Mucosa of rectum (tissue), 2 donors: ENCODE measurements at regions not wholly inside any gene's neighbourhood (a gene's known extent, or its start where the extent isn't known, plus 50 kb on each side); places are given as distances from the start of the nearest gene placed in this dataset.
"Not testable (repeated sequence)": the region's sequence is repeated elsewhere in the genome, so short reads cannot be mapped to it uniquely, and the experiment has no call there.

Experiments
- H3K27ac ChIP-seq, 2 donors: one replicate each; pipeline ENCODE4 v1.7.0; 2013; ENCODE audit warnings: inconsistent platforms in 2 of 2, low read depth in 2 of 2, low read length in 2 of 2
- H3K27me3 ChIP-seq, 2 donors: one replicate each; pipeline ENCODE4 v1.7.0; 2013; ENCODE audit warnings: low read length in 2 of 2; ENCODE audit not compliant: control insufficient read depth in 2 of 2, insufficient read depth in 2 of 2
- H3K36me3 ChIP-seq, 2 donors: one replicate each; pipeline ENCODE4 v1.7.0; 2013; ENCODE audit warnings: low read length in 2 of 2; ENCODE audit not compliant: control insufficient read depth in 2 of 2, insufficient read depth in 2 of 2
- H3K4me1 ChIP-seq, 2 donors: one replicate each; pipeline ENCODE4 v1.7.0; 2013; ENCODE audit warnings: low read length in 2 of 2, mild to moderate bottlenecking in 1 of 2; ENCODE audit not compliant: control insufficient read depth in 2 of 2, insufficient read depth in 2 of 2
- H3K4me3 ChIP-seq, 2 donors: one replicate each; pipeline ENCODE4 v1.7.0; 2013; ENCODE audit warnings: low read length in 2 of 2
- H3K9ac ChIP-seq, 2 donors: one replicate each; pipeline ENCODE4 v1.7.0; 2013; ENCODE audit warnings: low read length in 2 of 2, low read depth in 1 of 2, mild to moderate bottlenecking in 1 of 2
- H3K9me3 ChIP-seq, 2 donors: one replicate each; pipeline ENCODE4 v1.7.0; 2013; ENCODE audit warnings: low read length in 2 of 2; ENCODE audit not compliant: control insufficient read depth in 2 of 2
- donor health status: healthy.
- donor health status: Normal muscosa, but diverticular disease.

DNA sequence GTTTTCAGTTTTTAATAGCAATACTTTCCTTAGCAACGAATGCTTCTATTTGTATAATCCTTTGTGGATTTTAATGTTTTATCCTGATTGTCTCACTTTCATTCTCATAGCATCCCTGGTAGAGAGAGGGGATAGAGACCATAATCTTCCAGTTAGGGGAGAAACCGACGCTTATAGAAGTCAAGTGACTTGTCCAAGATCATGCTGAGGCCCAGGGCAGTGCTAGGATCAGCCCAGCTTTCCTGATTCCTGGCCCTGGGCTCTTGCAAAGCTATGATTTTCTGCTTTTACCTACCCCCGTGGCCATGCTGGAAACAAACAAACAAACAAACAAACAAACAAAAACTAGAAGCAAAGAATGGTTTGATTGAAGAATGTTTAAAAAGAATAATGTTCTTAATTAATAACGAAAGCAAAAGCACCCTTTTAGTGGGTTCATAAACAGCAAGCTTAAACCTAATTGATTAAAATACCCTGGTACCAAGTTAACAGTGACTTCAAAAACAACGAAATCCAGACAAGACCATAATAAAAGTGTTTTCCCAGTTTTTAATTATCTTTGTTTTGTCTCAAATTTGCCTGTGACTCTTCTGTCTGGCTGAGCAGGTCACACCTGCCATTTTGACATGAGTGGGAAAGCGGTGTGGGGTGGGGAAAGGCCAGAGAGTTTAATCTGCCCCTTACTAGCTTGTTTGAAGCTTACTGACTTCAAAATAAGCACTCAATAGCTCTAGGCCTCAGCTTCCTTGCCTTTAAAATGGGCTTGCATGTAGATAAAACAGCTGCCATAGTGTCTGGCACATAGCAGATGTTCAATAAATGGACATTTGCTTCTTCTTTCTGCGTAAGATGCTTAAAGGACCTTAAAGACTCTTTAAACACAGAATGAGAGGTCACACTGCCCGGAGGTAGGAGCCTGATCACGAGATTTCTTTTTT lies 116.6 kb upstream of the MYCN start:
- H3K4me1 ChIP-seq, result no peaks in the 10 kb centered on the region
- no peaks in the 10 kb centered on the region for H3K27me3 ChIP-seq
- no peaks in the 10 kb centered on the region for H3K36me3 ChIP-seq
- no peaks in the 10 kb centered on the region for H3K9me3 ChIP-seq
- H3K27ac ChIP-seq, result no peak overlapping the region
- H3K4me3 ChIP-seq, result no peak overlapping the region
- no peak overlapping the region for H3K9ac ChIP-seq

- not testable (repeated sequence) for H3K36me3 ChIP-seq, H3K4me3 ChIP-seq, H3K27ac ChIP-seq
Measured at GRCh38 chr2:15824467-15824866, 115.9 kb upstream of the MYCN start.

GRCh38 chr2:15825276-15825980 lies 114.9 kb upstream of the MYCN start:
- Histone ChIP-seq H3K9me3 (no peaks in the 10 kb centered on the region), H3K27me3 (no peaks in the 10 kb centered on the region), H3K4me3 (no peak overlapping the region), H3K9ac (no peak overlapping the region), H3K4me1 (no peaks in the 10 kb centered on the region), H3K27ac (no peak overlapping the region), H3K36me3 (no peaks in the 10 kb centered on the region)

More at GRCh38 chr2:15824467-15824866, 115.9 kb upstream of the MYCN start:
- H3K9me3 ChIP-seq, H3K9ac ChIP-seq, H3K27me3 ChIP-seq, H3K4me1 ChIP-seq: not testable (repeated sequence)

DNA sequence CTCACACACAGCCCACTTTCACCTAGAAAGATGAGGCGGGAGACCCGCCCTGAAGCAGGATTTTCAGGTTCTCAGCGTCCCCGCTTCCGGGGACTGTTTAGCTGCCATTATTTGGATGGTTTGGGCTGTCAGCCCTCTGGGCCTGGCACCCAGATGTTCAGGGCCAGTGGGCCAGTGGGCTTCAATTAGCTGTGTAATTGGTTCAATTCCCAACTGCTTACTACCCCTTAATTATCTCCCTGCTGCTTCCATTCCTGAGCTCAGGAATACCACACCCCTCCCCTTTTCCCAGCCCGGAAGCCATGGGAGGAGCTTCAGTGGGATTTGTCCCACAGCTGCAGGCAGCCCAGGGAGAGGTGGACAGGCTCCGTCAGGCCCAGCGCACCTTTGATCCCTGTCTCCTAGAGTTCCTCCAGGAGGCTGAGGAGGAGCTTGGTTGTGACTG lies 114.1 kb upstream of the MYCN start:
- H3K4me3 ChIP-seq, result no peak overlapping the region
- no peaks in the 10 kb centered on the region for H3K27me3 ChIP-seq
- H3K4me1 ChIP-seq, result no peaks in the 10 kb centered on the region
- no peak overlapping the region for H3K9ac ChIP-seq
- no peaks in the 10 kb centered on the region for H3K9me3 ChIP-seq
- H3K36me3 ChIP-seq, result no peaks in the 10 kb centered on the region
- H3K27ac ChIP-seq, result no peak overlapping the region

- no peak overlapping the region for H3K27ac ChIP-seq
- H3K9ac ChIP-seq, result no peak overlapping the region
- no peak overlapping the region for H3K4me3 ChIP-seq
- no peaks in the 10 kb centered on the region for H3K4me1 ChIP-seq
- H3K9me3 ChIP-seq, result no peaks in the 10 kb centered on the region
- no peaks in the 10 kb centered on the region for H3K27me3 ChIP-seq
- no peaks in the 10 kb centered on the region for H3K36me3 ChIP-seq
Measured at GRCh38 chr2:15827001-15827400, 113.3 kb upstream of the MYCN start.

DNA sequence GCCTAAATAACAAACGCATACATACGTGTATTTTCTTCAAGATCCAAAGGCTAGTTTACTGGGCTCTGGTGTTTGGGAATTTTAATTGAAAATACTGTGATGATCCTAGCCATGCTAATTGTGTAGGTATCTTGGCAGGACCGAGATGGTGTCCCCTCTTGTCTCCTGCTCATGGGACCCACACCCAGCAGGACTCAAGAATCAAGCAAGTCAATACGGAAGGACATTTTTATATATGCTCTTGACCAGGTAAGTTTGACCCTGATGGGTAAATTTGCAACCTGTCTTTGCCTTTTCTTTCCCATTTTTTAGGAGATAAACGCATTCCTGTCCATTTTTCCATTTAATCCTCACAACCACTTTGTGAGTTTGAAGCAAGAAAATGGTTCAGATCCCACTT lies 111.8 kb upstream of the MYCN start:
- no peak overlapping the region for H3K4me3 ChIP-seq

GRCh38 chr2:15829091-15829801 lies 111.1 kb upstream of the MYCN start:
- no peaks in the 10 kb centered on the region for H3K4me1 ChIP-seq
- H3K9ac ChIP-seq, result no peak overlapping the region
- H3K9me3 ChIP-seq, result no peaks in the 10 kb centered on the region
- H3K27me3 ChIP-seq, result no peaks in the 10 kb centered on the region
- H3K36me3 ChIP-seq, result no peaks in the 10 kb centered on the region
- no peak overlapping the region for H3K4me3 ChIP-seq
- no peak overlapping the region for H3K27ac ChIP-seq

More for the DNA sequence above, 111.8 kb upstream of the MYCN start:
- no peaks in the 10 kb centered on the region for H3K36me3 ChIP-seq
- no peaks in the 10 kb centered on the region for H3K9me3 ChIP-seq
- no peaks in the 10 kb centered on the region for H3K4me1 ChIP-seq
- no peak overlapping the region for H3K27ac ChIP-seq
- H3K27me3 ChIP-seq, result no peaks in the 10 kb centered on the region
- no peak overlapping the region for H3K9ac ChIP-seq

DNA sequence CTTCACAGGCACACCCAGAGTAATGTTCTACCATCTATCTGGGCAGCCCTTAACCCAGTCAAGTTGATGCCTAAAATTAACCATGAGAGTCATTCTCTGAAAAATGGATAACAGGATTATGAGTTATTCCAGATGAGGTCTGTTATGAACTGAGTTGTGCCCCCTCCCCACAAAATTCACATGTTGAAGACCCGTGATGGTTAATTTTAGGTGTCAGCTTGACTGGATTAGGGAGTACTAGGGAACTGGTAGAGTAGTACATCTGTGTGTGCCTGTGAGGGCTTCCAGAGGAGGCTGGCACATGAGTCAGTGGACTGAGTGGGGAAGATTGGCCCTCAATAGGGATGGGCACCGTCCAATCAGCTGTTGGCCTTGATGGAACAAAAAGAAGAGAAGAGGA lies 110.4 kb upstream of the MYCN start:
- H3K36me3 ChIP-seq, result no peaks in the 10 kb centered on the region
- H3K4me3 ChIP-seq, result no peak overlapping the region
- no peaks in the 10 kb centered on the region for H3K27me3 ChIP-seq
- no peak overlapping the region for H3K9ac ChIP-seq
- H3K27ac ChIP-seq, result no peak overlapping the region
- no peaks in the 10 kb centered on the region for H3K4me1 ChIP-seq
- no peaks in the 10 kb centered on the region for H3K9me3 ChIP-seq

DNA sequence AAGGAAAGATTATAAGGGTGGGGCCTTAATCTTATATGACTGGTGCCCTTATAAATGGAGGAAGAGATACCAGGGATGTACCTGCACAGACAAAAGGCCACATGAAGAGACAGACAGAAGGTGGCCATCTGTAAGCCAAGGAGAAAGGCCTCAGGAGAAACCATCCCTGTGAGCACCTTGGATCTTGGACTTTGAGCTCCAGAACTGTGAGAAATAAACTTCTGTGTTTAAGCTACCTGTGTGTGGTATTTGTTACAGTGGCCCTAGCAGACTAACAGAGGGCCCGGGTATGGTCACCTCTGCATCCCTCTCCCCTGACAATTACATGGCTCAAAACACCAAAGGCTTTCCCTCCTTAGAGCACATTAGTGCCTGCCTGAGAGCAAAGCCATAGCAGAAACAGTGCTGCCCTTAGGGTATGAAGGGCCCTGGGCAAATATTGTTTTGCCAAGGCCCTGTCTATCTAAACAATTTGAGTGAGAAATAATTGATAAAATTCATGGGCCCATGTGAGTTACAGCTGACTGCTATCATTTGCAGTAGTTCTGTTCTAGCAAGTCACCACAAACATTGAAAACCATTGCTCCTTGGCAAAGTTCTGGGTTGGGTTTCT lies 109.3 kb upstream of the MYCN start:
- H3K9me3 ChIP-seq, result no peaks in the 10 kb centered on the region
- H3K27me3 ChIP-seq, result no peaks in the 10 kb centered on the region
- H3K9ac ChIP-seq, result no peak overlapping the region
- H3K27ac ChIP-seq, result no peak overlapping the region
- H3K4me1 ChIP-seq, result no peaks in the 10 kb centered on the region
- no peak overlapping the region for H3K4me3 ChIP-seq
- no peaks in the 10 kb centered on the region for H3K36me3 ChIP-seq
